ENCODE measurements at regions not wholly inside any gene's neighbourhood (a gene's known extent, or its start where the extent isn't known, plus 50 kb on each side); places are given as distances from the start of the nearest gene placed in this dataset.
A peak's percentile ranks its signal among the peaks of the same experiment; 100 is the strongest.

GRCh38 chr18:60888071-60888624 is 445.1 kb upstream of the CDH20 start:
- TF ChIP-seq, protein P1, sequence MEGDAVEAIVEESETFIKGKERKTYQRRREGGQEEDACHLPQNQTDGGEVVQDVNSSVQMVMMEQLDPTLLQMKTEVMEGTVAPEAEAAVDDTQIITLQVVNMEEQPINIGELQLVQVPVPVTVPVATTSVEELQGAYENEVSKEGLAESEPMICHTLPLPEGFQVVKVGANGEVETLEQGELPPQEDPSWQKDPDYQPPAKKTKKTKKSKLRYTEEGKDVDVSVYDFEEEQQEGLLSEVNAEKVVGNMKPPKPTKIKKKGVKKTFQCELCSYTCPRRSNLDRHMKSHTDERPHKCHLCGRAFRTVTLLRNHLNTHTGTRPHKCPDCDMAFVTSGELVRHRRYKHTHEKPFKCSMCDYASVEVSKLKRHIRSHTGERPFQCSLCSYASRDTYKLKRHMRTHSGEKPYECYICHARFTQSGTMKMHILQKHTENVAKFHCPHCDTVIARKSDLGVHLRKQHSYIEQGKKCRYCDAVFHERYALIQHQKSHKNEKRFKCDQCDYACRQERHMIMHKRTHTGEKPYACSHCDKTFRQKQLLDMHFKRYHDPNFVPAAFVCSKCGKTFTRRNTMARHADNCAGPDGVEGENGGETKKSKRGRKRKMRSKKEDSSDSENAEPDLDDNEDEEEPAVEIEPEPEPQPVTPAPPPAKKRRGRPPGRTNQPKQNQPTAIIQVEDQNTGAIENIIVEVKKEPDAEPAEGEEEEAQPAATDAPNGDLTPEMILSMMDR (IDR thresholded peaks at IDR 0.05), result no peak
- Histone ChIP-seq H3K4me3 (no peak overlapping the region), H3K36me3 (no peaks in the 10 kb centered on the region), H3K27ac (no peak overlapping the region), H3K27me3 (no peaks in the 10 kb centered on the region), H3K4me1 (no peaks in the 10 kb centered on the region), H3K9me3 (no peaks in the 10 kb centered on the region)
- FAIRE-seq, result no peak
- 64 to 71% methylated on average over 6 of the region's 6 CpGs for WGBS, 2 donors
- intact Hi-C loops (cut with DNase I), result no loop called here
- DNase-seq, result no peak
- ATAC-seq, result no peak

- TF ChIP-seq, protein P1 (IDR thresholded peaks at IDR 0.05), result no peak
- no peak for FAIRE-seq
- no peak overlapping the region for H3K4me3 ChIP-seq
- no peak for DNase-seq
- no peak overlapping the region for H3K27ac ChIP-seq
- no peaks in the 10 kb centered on the region for H3K27me3 ChIP-seq
- intact Hi-C loops (cut with DNase I), result no loop called here
- H3K36me3 ChIP-seq, result no peaks in the 10 kb centered on the region
- WGBS, 2 donors, result 24 to 30% methylated on average over 2 of the region's 2 CpGs
- ATAC-seq, result no peak
- H3K4me1 ChIP-seq, result no peaks in the 10 kb centered on the region
- H3K9me3 ChIP-seq, result no peaks in the 10 kb centered on the region
These were observed 443.8 kb upstream of the CDH20 start for GRCh38 chr18:60889442-60889841.

DNA sequence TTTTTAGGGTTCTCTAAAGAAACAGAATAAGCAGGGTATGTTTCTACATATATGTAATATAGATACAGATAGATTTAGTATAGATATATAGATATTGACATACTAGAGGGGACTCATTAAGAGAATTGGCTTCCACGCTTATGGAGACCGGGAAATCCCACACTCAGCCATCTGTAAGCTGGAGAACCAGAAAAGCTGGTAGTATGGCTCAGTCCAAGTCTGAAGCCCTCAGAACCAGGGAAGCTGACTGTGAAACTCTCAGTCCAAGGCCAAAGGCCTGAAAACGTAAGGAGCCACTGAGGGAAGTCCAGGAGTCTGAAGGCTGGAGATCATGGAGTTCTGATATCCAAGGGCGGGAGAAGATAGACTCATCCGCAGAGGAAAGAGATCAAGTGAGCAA is 441.3 kb upstream of the CDH20 start:
- TF ChIP-seq, protein P1 (IDR thresholded peaks at IDR 0.05), result no peak
- 73 to 79% methylated on average over 5 of the region's 5 CpGs for WGBS, 2 donors

GRCh38 chr18:60892441-60892840 is 440.8 kb upstream of the CDH20 start:
- H3K36me3 ChIP-seq, result no peaks in the 10 kb centered on the region
- no peak overlapping the region for H3K4me3 ChIP-seq
- H3K9me3 ChIP-seq, result no peaks in the 10 kb centered on the region
- FAIRE-seq, result no peak
- H3K27me3 ChIP-seq, result no peaks in the 10 kb centered on the region
- TF ChIP-seq, protein P1 (IDR thresholded peaks at IDR 0.05), result no peak
- intact Hi-C loops (cut with DNase I), result no loop called here
- no peak for ATAC-seq
- no peak overlapping the region for H3K27ac ChIP-seq
- DNase-seq, result no peak
- H3K4me1 ChIP-seq, result no peaks in the 10 kb centered on the region

More for the DNA sequence above, 441.3 kb upstream of the CDH20 start:
- FAIRE-seq (no peak), ATAC-seq (no peak), DNase-seq (no peak)
- no peak overlapping the region for H3K4me3 ChIP-seq
- H3K9me3 ChIP-seq, result no peaks in the 10 kb centered on the region
- H3K27ac ChIP-seq, result no peak overlapping the region
- no peaks in the 10 kb centered on the region for H3K36me3 ChIP-seq
- no peaks in the 10 kb centered on the region for H3K4me1 ChIP-seq
- H3K27me3 ChIP-seq, result no peaks in the 10 kb centered on the region
- intact Hi-C loops (cut with DNase I), result no loop called here

DNA sequence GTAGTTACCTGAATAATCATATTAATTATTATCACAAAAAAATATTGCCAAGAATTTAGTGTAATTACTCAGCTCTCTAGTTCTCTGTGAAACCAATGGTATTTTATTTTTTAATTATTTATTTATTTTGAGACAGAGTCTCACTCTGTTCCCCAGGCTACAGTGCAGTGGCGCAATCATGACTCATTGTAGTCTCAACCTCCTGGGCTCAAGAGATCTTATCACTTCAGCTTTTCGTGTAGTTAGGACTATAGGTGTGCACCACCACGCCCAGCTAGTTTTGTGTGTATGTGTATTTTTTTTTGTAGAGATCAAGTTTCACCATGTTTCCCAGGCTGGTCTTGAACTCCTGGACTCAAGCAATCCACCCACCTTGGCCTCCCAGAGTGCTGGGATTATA is 440.4 kb upstream of the CDH20 start:
- TF ChIP-seq, protein P1 (IDR thresholded peaks at IDR 0.05), result no peak
- H3K4me3 ChIP-seq, result no peak overlapping the region
- ATAC-seq (peak in 2 of 4 donors; percentile 41 to 63), DNase-seq (no peak), FAIRE-seq (no peak)
- H3K4me1 ChIP-seq, result no peaks in the 10 kb centered on the region
- 54 to 59% methylated on average over 3 of the region's 3 CpGs for WGBS, 2 donors
- intact Hi-C loops (cut with DNase I), result no loop called here
- H3K9me3 ChIP-seq, result no peaks in the 10 kb centered on the region
- H3K27me3 ChIP-seq, result no peaks in the 10 kb centered on the region
- no peak overlapping the region for H3K27ac ChIP-seq
- no peaks in the 10 kb centered on the region for H3K36me3 ChIP-seq
